DMS79 (cell line): ENCODE measurements at regions not wholly inside any gene's neighbourhood (a gene's known extent, or its start where the extent isn't known, plus 50 kb on each side); places are given as distances from the start of the nearest gene placed in this dataset.
"Not testable (repeated sequence)": the region's sequence is repeated elsewhere in the genome, so short reads cannot be mapped to it uniquely, and the experiment has no call there.

Experiments
- DNase-seq: peaks from one replicate; lab custom pipeline; 2025; lab: John Stamatoyannopoulos, UW

DNA sequence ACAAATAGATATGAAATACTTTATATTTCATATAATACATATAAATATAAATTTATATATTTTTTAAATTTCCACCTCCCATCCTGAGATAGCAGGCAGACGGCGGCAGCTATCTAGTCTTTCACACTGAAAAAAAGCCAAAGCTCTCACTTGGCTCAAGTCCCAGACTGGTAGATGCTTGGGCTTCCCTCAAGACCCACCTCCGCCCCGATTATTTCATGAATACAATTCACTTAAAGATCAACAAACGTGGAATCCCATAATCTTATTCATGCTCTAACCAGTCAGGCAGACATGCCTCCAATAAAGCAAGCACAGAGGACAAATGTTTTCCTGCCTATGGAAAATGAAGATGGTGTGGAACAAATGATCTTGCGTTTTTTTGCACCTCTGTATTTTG, 275.9 kb upstream of the NR2F2 start:
- no peak for DNase-seq

DNA sequence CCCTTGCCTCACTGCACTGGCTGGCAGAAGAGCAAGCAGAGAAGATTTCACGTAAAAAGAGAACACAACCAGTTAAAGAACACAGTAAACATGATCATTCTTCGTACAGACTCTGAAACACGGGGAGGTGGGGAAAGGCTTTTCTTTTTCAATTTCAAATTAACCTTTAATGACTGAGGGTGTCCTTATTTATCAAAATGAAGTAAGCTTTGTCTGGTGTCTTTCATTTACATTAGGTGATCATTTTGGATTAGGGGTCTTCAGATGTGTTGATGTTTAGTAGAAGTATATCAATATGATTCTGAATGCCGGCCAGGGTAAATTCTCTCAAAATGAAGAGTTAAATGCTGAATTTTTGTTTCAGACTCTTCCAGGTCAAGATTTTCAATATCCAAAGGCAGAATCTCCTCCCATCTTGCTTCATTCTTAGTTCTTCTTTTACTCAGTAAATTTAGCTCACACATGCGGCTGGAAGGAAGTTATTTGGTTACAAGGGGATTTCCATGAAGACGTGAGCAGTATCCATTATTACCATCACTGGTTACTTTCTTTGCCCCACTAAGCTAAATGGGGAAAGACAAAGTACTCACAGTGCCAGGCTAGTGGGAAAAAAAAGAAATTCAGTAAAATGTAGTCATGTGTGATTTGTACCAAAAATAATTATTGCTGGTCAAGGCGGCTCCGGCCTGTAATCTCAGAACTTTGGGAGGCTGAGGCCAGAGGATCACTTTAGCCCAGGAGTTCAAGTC, 272.2 kb upstream of the NR2F2 start:
- DNase-seq, result no peak

- DNase-seq, result not testable (repeated sequence)
These were observed 271.7 kb upstream of the NR2F2 start for GRCh38 chr15:96058852-96059103.

DNA sequence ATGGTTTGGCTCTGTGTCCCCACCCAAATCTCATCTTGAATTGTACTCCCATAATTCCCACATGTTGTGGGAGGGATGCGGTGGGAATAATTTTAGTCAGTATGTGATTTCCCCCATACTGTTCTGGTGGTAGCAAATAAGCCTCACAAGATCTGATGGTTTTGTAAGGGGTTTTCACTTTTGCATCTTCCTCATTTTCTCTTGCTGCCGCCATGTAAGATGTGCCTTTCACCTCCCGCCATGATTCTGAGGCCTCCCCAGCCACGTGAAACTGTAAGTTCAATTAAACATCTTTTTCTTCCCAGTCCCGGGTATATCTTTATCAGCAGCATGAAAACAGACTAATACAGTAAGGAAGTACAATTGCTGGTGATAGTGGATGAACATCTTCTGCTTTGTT, 269.9 kb upstream of the NR2F2 start:
- DNase-seq, result not testable (repeated sequence)

GRCh38 chr15:96064351-96064756, 266.1 kb upstream of the NR2F2 start:
- no peak for DNase-seq

DNA sequence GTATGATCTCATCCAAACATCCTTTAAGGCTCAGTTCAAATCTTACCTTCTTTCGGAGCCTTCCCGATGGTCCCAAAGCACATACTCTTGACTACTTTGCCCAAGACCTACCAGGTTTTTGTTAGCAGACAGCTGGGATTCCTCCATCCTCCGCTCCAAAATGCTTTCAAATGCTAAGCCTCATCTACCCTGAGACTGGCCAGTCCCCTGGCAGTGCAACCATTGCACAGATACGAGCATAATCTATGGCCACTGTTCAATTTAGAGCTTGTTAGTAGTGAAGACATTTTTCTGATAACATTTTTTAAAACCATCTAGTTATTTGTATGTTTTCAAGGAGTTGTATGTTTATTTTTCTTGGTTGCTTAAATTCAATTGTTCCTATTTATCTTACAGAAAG, 264.4 kb upstream of the NR2F2 start:
- no peak for DNase-seq

- DNase-seq, result no peak
These were observed 263.5 kb upstream of the NR2F2 start for GRCh38 chr15:96066852-96067495.

- no peak for DNase-seq
These were observed 262.8 kb upstream of the NR2F2 start for GRCh38 chr15:96067677-96068076.

DNA sequence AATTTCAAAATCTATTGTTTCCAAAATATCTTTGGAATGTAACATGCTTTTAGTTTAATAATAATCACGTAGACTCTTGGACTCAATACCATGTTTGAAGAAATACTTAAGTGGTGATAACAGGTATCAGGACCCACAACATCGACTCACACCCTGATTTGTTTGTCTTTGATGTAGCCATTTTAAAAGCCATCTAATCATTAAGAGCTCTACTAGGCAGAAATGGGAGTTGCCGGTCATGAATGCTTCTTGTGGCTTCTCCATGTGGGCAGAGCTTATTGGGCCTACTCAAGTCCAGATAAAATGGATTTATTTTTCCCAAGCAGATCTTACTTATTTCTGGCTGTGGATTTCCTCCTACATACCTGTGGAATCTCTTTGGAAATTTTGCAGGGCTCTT, 261.6 kb upstream of the NR2F2 start:
- DNase-seq, result no peak

- no peak for DNase-seq
These were observed 259.9 kb upstream of the NR2F2 start for GRCh38 chr15:96070636-96071035.

GRCh38 chr15:96072821-96073220, 257.7 kb upstream of the NR2F2 start:
- no peak for DNase-seq

DNA sequence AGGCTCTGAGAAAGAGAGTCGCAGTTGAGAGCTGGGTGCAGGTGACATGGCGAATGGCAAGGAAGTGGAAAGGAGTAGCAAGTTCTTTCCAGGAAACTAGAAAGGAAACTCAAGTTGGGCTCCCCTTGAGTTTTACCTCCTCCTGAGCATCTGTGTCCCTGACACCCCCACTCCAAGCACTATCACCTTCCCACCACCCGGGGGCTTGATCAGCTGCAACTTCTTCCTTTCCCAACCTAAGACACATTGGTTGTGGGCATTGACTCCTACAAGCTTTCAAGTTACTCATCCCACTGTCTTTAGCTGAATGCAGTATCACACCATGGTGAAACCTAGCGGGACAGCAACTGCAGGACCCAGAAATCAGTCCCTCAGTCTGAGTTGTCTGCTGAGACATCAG, 256.6 kb upstream of the NR2F2 start:
- DNase-seq, result no peak

DNA sequence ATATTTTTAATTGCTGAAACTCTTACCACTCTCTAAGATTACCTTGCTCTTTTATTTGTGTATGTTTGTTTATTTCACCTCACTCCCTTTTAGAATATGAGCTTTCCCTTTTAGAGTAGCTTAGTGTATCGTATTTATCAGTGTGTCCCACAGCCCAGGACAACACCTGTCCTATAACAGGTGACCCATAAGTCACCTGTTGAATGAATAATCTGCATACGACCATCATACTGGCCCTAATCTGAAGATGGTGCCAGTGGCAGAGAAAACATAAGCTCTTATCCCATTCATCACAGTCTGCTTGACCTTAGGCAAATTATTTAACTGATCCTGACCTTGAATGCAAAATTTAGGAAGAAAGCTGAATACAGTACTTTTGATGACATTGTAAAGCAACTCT, 254.6 kb upstream of the NR2F2 start:
- no peak for DNase-seq

DNA sequence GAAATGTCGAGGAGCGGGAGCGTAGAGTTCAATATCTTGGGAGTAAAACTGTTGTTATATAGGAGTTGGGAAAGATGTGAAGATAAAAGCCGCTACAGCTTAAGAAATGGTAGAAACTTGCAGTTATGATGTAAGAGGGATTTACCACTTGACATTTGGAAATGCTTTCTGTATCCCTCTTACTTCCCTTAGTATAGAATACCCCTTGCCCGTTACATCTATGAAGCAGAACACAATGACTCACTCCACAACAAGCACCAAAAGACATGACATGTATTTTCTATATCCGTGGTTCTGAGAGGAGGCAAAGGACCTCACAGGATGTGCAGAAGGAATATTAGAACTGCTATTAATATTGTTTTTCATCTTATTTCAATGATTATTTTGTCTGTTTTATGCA, 254.2 kb upstream of the NR2F2 start:
- DNase-seq, result no peak

DNA sequence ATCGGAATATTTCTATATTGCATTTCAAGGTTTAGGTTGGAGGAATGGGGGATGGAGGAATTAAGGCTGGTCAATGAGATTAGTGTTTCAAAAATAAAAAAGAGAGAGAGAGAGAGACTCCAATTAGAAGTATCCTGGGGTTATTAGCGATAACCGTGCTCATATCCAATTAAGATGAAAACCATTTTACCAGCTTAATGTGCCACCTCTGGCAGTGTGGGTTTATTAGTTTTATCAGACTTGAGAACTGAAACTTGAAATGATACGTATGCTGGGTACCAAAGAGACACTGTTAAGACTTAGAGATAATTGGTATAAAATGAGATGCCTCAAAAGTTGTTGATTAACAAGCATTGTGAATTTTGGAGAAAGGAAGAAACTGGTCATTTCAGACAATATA, 251.5 kb upstream of the NR2F2 start:
- no peak for DNase-seq

DNA sequence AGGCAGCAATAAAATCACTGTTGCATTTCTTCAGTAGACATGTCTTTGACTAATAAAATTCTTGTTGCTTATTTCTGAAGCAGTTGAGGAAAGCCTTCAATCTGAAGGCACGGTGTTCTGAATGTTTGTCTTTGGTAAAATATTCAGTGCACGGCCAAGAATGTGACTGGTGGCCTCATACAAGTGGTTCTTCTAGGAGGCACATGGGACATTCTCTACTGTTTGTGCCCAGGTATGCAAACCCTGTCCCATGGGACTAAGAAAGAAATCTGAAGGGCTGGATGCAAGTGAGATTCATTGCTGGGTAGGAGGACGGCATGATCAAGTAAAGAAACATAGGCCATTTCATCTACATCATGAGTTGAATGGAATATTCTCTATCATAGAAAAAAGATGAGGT, 250.6 kb upstream of the NR2F2 start:
- DNase-seq, result no peak

DNA sequence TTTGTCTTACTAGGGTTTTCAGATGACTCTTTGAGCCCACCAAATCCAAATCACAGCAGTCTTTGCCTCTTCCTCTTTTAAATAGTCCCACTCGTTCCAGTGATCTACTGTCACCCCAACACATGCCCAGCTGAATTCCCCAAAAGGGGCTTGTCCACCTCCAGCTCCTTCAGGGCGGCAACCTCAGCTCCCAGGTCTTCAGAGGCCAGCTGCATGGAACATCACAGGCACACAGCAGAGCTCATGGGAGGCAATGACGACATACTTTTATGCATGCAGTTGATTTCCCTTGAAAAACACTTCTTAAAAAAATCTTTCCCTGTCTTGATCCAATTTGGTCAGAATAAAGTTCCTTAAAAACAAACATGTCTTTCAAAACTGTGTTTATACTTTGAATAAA, 244.3 kb upstream of the NR2F2 start:
- DNase-seq, result no peak

DNA sequence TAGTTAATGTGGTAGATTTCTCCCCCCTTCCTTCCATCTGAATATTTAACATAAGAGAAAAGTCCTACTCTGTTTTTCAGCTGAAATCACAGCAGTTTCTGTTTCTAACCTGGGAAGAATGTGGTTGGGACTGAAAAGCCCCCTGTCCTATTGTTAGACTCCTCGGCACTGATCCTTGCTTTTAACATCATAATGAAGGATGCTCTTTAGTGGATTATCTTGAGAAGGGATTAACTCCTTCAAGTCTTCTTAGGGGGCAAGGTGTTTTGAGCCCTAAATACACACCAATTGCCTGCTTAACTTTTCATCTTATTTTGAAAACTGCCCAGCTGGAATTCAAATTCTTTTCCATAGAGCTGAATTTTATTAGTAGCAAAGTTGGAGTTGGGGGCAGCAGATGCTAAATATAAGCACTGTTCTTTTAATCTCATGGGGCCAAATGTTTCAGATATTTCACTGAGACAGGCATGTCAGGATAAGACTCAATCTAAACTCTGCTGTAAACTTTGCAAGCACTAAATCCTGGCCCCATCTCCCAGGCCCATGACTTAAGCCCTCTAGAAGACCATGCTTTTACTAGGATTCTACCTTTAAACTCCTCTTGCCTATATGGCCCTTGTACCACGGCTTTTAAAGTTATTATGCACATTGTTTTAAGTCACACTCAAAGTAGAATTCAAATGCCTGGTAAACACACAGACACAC, 243.2 kb upstream of the NR2F2 start:
- DNase-seq, result no peak

DNA sequence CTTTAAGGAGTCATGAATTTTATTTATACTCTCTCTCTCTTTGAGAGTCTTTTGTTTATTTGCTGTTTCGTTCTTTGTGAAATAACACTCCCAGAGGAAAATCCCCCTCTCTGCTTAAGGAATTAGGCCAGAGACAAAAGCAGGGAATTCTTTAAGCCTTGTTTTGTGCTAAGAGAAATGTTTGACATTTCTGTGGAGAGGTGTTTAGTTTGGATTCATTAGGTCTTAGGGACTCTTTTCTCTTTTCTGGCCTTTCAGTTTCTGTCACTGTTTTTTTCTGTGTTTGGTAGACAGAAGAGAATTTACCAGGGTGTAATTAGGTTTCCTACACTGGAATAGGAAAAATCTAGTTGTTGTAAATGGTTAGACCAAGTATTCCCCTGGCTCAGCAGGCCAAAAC, 241.8 kb upstream of the NR2F2 start:
- DNase-seq, result no peak

GRCh38 chr15:96089405-96090058, 241.0 kb upstream of the NR2F2 start:
- no peak for DNase-seq

DNA sequence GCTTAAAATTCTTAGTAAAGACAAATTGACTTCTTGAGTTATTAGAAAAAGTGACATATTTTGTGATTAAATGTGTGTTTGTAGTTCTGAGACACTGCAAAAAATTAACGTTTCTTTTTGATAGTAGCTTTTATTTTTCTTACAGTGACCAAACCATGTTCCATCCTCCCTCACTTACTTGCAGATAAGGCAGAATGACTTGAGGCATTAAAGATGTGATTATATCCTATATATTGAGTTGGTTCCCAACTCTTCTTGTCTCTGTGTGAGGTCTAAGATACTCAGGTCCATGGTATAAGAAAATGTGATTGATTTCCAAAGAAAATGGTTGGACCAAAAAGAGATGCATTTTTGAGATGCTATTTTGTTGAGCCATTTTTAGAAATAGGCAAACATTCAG, 238.3 kb upstream of the NR2F2 start:
- no peak for DNase-seq

GRCh38 chr15:96093063-96093462, 237.4 kb upstream of the NR2F2 start:
- no peak for DNase-seq

- no peak for DNase-seq
These were observed 232.8 kb upstream of the NR2F2 start for GRCh38 chr15:96097661-96098060.
